Activated gamma-delta T cell (primary cell): ENCODE measurements at regions not wholly inside any gene's neighbourhood (a gene's known extent, or its start where the extent isn't known, plus 50 kb on each side); places are given as distances from the start of the nearest gene placed in this dataset.

Experiments used
- DNase-seq: peaks from one replicate; lab custom pipeline; 2025; lab: John Stamatoyannopoulos, UW

GRCh38 chr7:18200855-18201254 is 173.2 kb upstream of the PRPS1L1 start:
- DNase-seq, result no peak

DNA sequence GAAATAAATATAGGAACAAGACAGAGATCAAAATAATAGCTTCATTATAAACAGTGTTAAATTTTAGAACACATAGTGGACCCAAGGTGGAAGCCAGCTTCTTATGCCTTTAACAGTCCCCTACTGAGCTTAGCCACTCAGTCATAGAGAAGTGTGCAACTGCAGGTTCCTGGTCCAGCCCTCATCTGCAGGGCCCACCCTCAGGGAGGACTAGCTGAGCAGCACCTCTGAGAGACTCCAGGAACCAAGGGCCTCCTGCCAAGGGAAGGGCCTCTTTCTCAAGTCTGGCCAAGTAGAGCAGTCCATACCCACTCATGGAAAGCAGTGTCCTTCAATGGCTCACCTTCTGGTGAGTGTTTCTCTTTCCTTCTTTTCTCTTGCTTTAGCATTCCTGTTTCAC is 173.7 kb upstream of the PRPS1L1 start:
- no peak for DNase-seq

DNA sequence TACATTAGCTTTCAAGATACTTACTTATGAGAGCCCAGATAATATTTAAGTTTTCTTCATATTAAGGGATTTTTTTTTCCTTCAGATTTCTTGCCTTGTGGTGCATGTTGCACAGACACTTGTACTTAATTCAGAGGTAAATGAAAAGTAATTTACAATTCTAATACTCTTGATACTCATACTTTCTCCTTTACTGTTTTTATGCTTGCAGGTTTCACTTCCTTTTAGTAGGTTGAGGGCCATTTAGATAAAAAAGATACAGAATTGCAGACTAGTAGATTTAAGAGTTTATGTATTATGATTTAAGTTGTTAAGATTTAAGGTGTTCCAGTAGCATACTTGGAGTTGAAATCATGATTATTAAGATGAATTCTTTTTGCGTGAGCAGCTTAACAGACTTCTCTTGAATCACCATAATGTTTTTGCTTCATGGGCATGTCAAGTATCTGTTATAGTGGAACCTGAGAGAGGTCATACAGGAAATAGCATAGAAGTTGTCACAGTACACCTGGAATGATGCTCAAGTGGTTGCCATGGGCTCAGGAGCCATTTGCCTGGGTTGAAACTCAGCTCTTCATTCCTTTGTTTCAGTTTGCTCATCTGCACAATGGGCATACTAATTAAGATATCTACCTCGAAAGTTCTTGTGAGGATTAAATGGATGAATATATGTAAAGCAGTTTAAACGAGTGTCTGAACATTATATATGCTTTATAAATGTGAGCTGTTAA is 174.8 kb upstream of the PRPS1L1 start:
- DNase-seq, result no peak

DNA sequence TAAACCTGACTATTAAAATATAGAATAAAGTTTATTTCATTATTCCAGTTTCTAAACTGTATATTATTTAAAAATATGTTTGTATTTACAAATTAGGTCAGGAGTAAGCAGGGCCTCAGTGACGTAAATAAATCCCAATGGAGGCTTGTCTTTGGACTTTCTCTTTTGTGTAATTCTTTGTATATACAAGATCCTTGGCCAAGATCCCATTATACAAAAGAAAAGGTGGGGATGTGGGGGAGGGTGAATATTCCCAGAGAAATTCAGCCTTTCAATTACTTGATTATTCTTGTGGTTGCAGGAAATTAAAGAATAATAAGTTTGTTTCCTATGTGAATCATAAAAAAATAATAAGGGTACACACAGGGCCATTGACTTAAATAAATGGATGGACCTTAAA is 178.7 kb upstream of the PRPS1L1 start:
- DNase-seq, result no peak

GRCh38 chr7:18208921-18209320 is 181.3 kb upstream of the PRPS1L1 start:
- DNase-seq, result no peak

GRCh38 chr7:18210377-18210776 is 182.7 kb upstream of the PRPS1L1 start:
- DNase-seq, result no peak

- no peak for DNase-seq
Measured at GRCh38 chr7:18210788-18211187, 183.1 kb upstream of the PRPS1L1 start.

GRCh38 chr7:18212308-18212707 is 184.7 kb upstream of the PRPS1L1 start:
- no peak for DNase-seq

DNA sequence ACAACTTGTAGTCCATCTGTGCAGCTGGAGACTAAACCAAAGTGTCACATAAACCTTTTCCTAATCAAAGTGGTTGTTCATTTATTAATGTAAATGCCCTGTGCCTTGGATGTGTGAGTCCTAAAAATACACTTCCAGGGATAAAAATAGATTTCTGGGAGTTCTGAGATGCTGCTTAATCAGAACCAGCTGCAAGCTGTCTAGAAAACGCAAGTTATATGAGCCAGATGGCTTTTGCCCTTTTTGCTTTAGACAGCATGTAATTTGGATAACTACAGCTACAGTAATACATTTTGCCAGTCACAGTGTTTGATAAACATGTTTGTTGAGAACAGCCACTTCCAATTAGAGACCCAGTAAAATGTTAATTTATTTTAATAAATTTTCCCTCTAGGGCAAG is 185.1 kb upstream of the PRPS1L1 start:
- no peak for DNase-seq

- no peak for DNase-seq
Measured at GRCh38 chr7:18213652-18214051, 186.0 kb upstream of the PRPS1L1 start.

DNA sequence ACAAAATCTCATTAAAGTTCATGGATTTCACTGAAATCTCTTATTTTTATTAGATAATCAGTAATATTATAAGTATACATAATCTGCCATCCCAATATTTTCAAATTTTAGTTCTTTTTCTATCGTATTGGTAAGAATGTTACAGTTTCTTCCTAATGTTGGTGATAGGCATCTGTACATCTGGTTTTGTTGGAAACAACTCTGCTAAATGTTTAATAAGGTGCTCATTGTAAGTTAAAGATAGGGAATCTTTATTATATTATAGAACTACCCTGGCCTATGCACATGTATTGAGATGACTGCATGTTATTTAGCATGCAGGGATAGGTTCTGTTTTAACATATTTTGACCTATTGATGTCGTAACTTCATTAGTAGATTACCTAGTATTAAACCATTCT is 188.6 kb upstream of the PRPS1L1 start:
- no peak for DNase-seq

DNA sequence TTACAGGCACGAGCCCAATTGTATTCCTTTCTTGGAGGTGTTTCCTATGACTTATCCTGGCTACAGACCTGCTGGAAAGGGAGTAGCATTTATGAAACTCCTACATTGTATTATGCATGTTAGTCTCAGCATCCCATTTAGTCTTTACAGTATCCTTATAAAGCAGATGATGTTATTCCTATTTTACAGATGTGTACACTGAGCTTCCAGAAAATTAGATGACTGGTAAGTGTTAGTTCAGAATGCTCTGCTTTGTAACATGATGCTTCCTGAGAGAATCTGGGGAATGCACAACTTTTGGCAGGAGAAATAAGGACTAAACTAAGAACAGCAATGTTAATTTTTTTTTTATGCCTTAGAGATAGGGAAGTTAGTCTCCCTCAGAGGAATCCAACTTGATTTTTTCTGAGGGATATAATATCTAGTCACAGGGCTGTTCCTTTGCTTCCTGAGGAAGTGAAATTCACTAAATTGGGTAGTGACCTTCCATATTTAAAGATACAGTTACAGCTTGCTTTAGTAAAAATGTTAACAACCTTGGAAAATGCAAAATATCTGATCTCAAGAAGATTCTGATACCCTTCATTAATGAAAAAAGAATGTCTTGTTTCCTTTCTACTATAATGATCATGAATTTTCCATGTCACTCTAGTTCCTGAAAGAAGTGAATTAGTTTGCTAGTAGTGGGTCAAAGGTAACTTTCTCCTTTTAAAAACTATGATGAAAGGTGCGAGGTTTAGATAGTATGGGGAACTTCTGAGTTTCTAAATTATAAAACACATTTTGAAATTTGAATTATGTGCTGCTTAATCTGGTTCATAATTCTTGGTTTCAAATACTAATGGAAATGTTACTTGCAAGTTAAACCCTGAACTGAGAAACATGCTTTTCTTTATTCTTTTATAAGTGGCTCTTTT is 194.0 kb upstream of the PRPS1L1 start:
- DNase-seq, result no peak

- DNase-seq, result no peak
Measured at GRCh38 chr7:18222636-18223035, 195.0 kb upstream of the PRPS1L1 start.

DNA sequence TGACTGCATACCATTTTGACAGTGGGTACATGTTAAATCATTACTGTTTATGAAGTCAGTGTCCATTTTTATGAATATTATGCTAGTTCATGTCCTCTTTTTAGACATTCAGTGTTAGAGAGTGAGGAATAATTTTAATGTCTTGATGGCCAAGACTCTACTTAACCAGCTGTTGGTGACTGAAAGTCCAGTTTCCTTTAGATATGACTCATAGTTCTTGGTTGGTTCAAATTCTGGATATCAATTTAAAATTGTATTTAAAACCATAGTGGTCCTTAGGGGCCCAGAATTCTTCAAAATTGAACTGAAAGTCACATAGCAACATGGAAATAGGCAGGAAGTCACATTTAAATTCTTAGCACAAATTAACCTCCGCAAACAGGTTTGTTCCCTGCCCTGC is 196.5 kb upstream of the PRPS1L1 start:
- DNase-seq, result no peak

DNA sequence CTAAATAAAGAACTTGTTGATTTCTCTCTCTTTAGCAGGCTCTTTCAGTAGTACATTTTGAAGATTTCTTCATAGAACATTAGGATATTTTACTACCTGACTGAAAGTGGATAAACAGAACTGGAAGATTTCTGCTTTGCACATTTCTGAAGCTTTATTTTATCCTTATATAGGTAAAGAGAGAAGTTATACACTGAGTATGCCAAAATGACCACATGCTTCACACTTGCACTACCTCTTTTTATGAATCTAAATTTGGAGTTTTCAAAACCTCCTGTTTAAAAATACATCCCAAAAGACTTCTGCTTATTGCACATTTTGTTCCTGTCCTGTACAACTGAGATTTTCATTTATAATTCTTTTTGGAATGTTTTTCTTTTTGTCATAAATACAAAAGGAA is 197.4 kb upstream of the PRPS1L1 start:
- DNase-seq, result no peak

DNA sequence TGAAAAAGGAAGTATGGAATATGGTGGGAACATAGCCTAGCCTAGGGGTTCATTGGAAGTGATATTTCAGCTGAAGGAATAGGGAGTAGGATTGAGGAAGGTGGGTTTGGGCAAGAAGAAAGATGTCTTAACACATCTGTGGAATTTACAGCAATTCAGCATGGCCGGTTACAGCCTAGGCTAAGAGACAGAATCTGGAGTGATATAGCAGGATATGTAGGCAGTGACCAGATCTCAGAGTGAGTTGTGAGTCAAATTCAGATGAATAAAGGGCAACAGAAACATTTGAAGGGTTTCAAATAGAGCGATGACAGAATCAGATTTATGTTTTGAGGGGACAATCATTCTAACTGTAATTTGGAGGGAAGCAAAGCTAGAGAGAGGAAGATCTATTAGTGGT is 199.0 kb upstream of the PRPS1L1 start:
- no peak for DNase-seq

GRCh38 chr7:18228686-18229085 is 201.0 kb upstream of the PRPS1L1 start:
- no peak for DNase-seq

DNA sequence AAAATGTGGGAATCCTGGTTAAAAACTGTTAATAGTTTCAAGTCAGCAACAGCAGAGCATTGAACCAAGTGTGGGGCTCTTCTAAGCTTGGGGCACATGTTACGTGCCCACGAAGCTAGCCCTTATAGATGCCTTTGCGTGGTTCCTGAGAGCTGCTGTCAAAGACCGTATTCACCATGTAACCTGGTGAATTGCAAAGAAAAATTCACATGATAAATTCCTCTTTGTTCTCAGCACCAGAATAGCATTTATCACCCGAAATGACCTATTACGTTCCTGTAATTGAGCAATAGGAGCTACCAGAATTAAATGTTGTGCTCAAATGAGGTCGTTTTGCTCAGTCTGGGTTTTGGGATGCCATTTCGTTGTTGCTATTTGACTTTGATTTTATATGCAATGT is 202.6 kb upstream of the PRPS1L1 start:
- DNase-seq, result no peak

- DNase-seq, result no peak
Measured at GRCh38 chr7:18231854-18232253, 204.2 kb upstream of the PRPS1L1 start.

DNA sequence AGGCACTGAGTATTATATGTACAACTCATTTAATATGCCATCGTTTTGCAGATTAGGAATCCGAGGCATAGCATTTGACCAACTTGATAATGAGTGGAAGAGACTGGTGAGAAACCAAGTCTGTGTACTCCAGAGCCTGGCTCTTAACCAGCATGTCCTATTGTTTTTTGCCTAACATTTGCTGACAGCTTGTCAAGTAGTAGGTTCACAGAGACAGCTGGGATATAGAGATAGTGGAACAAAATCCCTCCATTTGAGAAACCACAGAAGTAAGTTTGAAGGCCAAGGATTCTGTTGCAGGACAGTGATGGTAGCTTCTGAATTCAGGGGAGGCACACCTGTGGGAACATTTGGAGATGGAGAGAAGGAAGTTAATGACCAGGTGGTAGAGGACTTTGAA is 206.9 kb upstream of the PRPS1L1 start:
- DNase-seq, result no peak

DNA sequence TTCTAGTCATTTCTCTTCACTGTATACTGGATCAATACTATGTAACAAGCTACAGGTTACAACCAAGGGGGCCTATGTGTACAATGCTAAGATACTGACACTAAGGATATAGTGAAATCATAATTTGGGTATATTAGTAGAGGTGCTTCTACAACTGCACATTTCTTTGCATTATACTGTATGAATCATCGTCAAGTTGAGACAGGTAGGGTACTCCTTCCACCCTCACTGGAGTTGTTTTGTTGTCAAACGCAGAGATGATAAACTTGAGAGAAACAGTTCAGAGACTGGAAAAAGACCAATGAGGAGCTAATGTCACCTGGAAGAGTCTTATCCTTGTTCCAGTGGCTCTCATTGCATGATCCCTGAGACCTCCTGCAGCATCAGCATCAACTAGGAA is 208.2 kb upstream of the PRPS1L1 start:
- no peak for DNase-seq

GRCh38 chr7:18239212-18239611 is 211.6 kb upstream of the PRPS1L1 start:
- DNase-seq, result no peak

DNA sequence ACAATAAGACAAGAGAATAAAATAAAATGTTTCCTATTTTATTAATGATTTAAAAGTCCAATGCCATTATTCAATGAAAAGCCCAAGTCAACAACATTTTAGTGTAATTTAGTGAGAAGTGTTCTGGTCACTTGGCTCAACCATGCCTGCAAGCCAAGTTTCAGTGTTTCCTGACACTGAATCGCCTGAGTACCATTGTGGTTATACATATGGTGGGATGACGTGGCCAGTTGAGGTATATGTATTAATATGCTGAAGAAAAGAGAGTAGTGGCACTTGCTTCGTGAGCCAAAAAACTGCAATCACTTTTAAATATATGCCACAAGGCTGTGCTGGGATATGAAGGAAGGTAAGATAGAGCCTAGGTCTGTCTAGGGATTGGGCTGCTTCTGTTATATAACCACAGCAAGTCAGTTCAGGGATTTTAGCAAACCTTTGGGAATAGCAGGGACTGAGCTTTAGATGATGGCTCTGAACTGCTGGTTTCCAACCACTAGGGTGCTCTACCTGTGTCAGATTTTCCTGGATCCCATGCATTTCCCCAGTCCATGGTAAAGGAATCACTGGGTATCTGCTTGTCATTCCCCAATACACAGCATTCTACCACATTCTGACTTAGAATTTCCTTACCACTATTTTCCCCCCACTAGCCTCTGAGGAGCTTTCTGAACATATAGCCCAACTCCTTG is 214.0 kb upstream of the PRPS1L1 start:
- no peak for DNase-seq
